ENCODE measurements at regions not wholly inside any gene's neighbourhood (a gene's known extent, or its start where the extent isn't known, plus 50 kb on each side); places are given as distances from the start of the nearest gene placed in this dataset.
"Not testable (repeated sequence)": the region's sequence is repeated elsewhere in the genome, so short reads cannot be mapped to it uniquely, and the experiment has no call there.

DNA sequence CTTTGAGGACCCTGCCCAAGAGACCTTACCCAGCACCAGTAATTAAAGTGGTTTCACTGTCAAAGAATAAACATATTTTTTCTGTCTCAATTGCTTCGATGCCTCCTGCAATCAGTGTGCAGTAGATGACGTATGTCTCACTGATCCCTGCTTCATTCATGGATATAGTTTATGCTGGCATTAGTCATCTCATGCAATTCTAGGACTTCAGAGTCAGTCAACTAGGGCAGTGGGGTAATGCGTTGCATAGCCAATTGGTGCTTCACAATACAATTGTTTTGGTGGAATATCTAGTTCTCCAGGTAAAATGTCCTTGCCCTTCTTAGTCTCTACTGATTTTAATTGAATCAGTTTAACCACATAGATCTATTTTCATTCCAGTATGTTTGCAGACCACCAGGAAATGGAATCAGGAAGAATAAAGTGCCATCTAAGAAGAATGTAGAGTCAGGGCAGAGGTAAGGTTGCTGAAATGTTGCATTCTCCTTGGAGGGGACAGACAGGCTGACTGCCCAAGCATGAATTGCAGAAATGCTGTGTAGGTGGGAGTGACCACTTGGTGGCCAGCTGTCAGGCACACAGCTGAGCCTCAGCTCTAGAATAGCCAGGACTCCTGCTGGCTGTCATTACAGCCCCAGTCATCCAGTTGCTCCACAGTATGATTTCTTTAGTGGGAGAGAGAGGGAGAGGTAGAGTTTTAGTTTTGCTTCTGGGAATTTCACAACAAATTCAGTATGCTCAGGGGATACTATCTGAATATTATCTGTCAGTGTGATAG, 73.5 kb upstream of the MEGF10 start:
- H3K9me3 ChIP-seq, result no peaks in the 10 kb centered on the region
- 73 to 78% (median 77%) methylated on average over 3 of the region's 3 CpGs for WGBS, 3 donors
- no peak overlapping the region for H3K27ac ChIP-seq
- no peak for ATAC-seq
- DNase-seq, result no peak
- TF ChIP-seq CTCF (IDR thresholded peaks at IDR 0.05), result no peak
- H3K36me3 ChIP-seq (ENCODE audit: insufficient read depth in 1 of 2, low read depth in 1 of 2), result no peaks in the 10 kb centered on the region
- intact Hi-C loops (cut with DNase I), result no loop called here
- H3K4me1 ChIP-seq, result no peaks in the 10 kb centered on the region
- H3K4me3 ChIP-seq, result no peak overlapping the region
- no peaks in the 10 kb centered on the region for H3K27me3 ChIP-seq (ENCODE audit: insufficient read depth in 3 of 3, low read length in 2 of 3)

- H3K9me3 ChIP-seq; intact Hi-C loops (cut with DNase I); ATAC-seq; H3K27ac ChIP-seq; H3K27me3 ChIP-seq (ENCODE audit: insufficient read depth in 3 of 3, low read length in 2 of 3); DNase-seq; H3K36me3 ChIP-seq (ENCODE audit: insufficient read depth in 1 of 2, low read depth in 1 of 2); H3K4me1 ChIP-seq; H3K4me3 ChIP-seq: not testable (repeated sequence)
- 42 to 58% (median 55%) methylated on average over 1 of the region's 1 CpG for WGBS, 3 donors
Measured at GRCh38 chr5:127221936-127222335, 68.7 kb upstream of the MEGF10 start.

- H3K27me3 ChIP-seq (ENCODE audit: insufficient read depth in 3 of 3, low read length in 2 of 3); DNase-seq; H3K27ac ChIP-seq; intact Hi-C loops (cut with DNase I); ATAC-seq; H3K4me3 ChIP-seq; H3K36me3 ChIP-seq (ENCODE audit: insufficient read depth in 1 of 2, low read depth in 1 of 2); H3K4me1 ChIP-seq; H3K9me3 ChIP-seq: not testable (repeated sequence)
- WGBS, 3 donors, result 63 to 67% (median 64%) methylated on average over 1 of the region's 1 CpG
Measured at GRCh38 chr5:127222571-127223156, 67.9 kb upstream of the MEGF10 start.

DNA sequence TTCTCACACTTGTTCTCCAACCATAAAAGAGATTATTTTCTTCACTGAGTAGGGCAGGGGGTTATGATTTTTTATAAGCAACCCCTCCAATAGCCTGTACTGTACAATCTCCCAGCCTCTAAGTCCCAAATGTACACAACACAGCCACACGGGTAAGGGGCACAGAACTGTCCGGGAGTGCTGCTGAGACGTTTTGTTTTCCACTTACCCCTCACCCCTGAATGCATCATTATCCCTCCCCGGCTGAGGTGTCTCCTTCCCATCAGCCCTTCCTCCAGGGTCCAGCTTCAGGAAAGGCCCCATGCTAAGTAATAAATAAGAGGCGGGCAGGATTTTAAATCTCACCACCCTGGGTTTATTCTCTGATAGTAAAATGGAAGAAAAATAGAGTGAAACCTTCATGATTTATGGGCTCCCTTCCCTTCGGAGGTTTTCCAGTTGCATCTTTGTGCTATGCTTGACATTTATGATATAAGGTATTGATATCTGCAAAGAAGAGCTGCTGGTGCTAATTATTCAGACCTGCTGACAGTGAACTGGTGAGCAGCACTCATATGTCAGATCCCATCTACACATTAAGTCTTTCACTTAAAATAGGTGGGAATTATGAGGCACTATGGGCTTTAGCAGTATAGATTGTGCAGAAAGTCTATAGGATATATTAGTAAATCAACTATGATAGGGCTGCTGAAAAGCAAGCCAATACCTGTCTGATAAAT, 67.2 kb upstream of the MEGF10 start:
- no peak for ATAC-seq
- no peak overlapping the region for H3K4me3 ChIP-seq
- no peak overlapping the region for H3K27ac ChIP-seq
- no peaks in the 10 kb centered on the region for H3K36me3 ChIP-seq (ENCODE audit: insufficient read depth in 1 of 2, low read depth in 1 of 2)
- intact Hi-C loops (cut with DNase I), result no loop called here
- peaks cover 0 to 11% (median 0%) of the 10 kb centered on the region in 3 donors for H3K27me3 ChIP-seq (ENCODE audit: insufficient read depth in 3 of 3, low read length in 2 of 3)
- no peaks in the 10 kb centered on the region for H3K9me3 ChIP-seq
- no peak for TF ChIP-seq CTCF (IDR thresholded peaks at IDR 0.05)
- WGBS, 3 donors, result 54 to 57% (median 56%) methylated on average over 6 of the region's 6 CpGs
- no peaks in the 10 kb centered on the region for H3K4me1 ChIP-seq
- no peak for DNase-seq

GRCh38 chr5:127227881-127228280, 62.7 kb upstream of the MEGF10 start:
- ATAC-seq, result no peak
- WGBS, 3 donors, result 96 to 97% (median 97%) methylated on average over 4 of the region's 4 CpGs

More at GRCh38 chr5:127227881-127228280, 62.7 kb upstream of the MEGF10 start:
- intact Hi-C loops (cut with DNase I), result no loop called here
- peaks cover 0 to 11% (median 0%) of the 10 kb centered on the region in 3 donors for H3K27me3 ChIP-seq (ENCODE audit: insufficient read depth in 3 of 3, low read length in 2 of 3)
- no peak overlapping the region for H3K4me3 ChIP-seq
- no peaks in the 10 kb centered on the region for H3K36me3 ChIP-seq (ENCODE audit: insufficient read depth in 1 of 2, low read depth in 1 of 2)
- no peak for TF ChIP-seq CTCF (IDR thresholded peaks at IDR 0.05)
- H3K27ac ChIP-seq, result no peak overlapping the region
- peaks cover 2% of the 10 kb centered on the region for H3K4me1 ChIP-seq
- no peak for DNase-seq
- no peaks in the 10 kb centered on the region for H3K9me3 ChIP-seq
